HUES6 (cell line): ENCODE measurements at regions not wholly inside any gene's neighbourhood (a gene's known extent, or its start where the extent isn't known, plus 50 kb on each side); places are given as distances from the start of the nearest gene placed in this dataset.

ENCODE experiments used
- H3K27ac ChIP-seq: 2 replicates; pipeline ENCODE4 v1.7.0; 2013; ENCODE audit warnings: low read depth, mild to moderate bottlenecking, low read length, inconsistent platforms
- H3K27me3 ChIP-seq: 2 replicates; pipeline ENCODE4 v1.6.1; 2013; ENCODE audit warnings: low read length; ENCODE audit not compliant: control insufficient read depth, insufficient read depth
- H3K36me3 ChIP-seq: 2 replicates; pipeline ENCODE4 v1.6.1; 2013; ENCODE audit warnings: low read length; ENCODE audit not compliant: control insufficient read depth, insufficient read depth
- H3K4me1 ChIP-seq: 2 replicates; pipeline ENCODE4 v1.6.1; 2013; ENCODE audit warnings: low read length; ENCODE audit not compliant: control insufficient read depth, insufficient read depth
- H3K4me3 ChIP-seq: 2 replicates; pipeline ENCODE4 v1.5.1; 2013; ENCODE audit warnings: low read depth, low read length
- H3K9ac ChIP-seq: one replicate; pipeline ENCODE4 v1.6.1; 2013; ENCODE audit warnings: mild to moderate bottlenecking, low read length
- H3K9me3 ChIP-seq: 2 replicates; pipeline ENCODE4 v1.6.1; 2013; ENCODE audit warnings: low read depth, low read length; ENCODE audit not compliant: control insufficient read depth, insufficient read depth

- no peaks in the 10 kb centered on the region for H3K36me3 ChIP-seq
- H3K9me3 ChIP-seq = peaks cover 6% of the 10 kb centered on the region; the same call in 1 of the 2 replicates
Observed at GRCh38 chr14:85909581-85909980, 379.6 kb downstream of the FLRT2 start.

GRCh38 chr14:85907536-85907935 lies 377.6 kb downstream of the FLRT2 start:
- no peaks in the 10 kb centered on the region for H3K27me3 ChIP-seq
- H3K36me3 ChIP-seq = no peaks in the 10 kb centered on the region
- peaks cover 4% of the 10 kb centered on the region; the same call in 1 of the 2 replicates for H3K9me3 ChIP-seq
- H3K9ac ChIP-seq = no peak overlapping the region
- H3K4me3 ChIP-seq = no peak overlapping the region
- no peak overlapping the region for H3K27ac ChIP-seq
- peaks cover 15% of the 10 kb centered on the region for H3K4me1 ChIP-seq

More at GRCh38 chr14:85909581-85909980, 379.6 kb downstream of the FLRT2 start:
- H3K27ac ChIP-seq = no peak overlapping the region
- no peak overlapping the region for H3K9ac ChIP-seq
- no peaks in the 10 kb centered on the region for H3K27me3 ChIP-seq
- peaks cover 15% of the 10 kb centered on the region for H3K4me1 ChIP-seq
- H3K4me3 ChIP-seq = no peak overlapping the region

GRCh38 chr14:85897808-85898207 lies 367.9 kb downstream of the FLRT2 start:
- H3K9me3 ChIP-seq = no peaks in the 10 kb centered on the region
- H3K36me3 ChIP-seq = no peaks in the 10 kb centered on the region
- H3K27me3 ChIP-seq = no peaks in the 10 kb centered on the region
- no peak overlapping the region for H3K27ac ChIP-seq
- H3K4me1 ChIP-seq = no peaks in the 10 kb centered on the region; the same call in 1 of the 2 replicates
- H3K9ac ChIP-seq = no peak overlapping the region
- H3K4me3 ChIP-seq = no peak overlapping the region

GRCh38 chr14:85895603-85896002 lies 365.7 kb downstream of the FLRT2 start:
- no peaks in the 10 kb centered on the region for H3K27me3 ChIP-seq
- H3K9ac ChIP-seq = no peak overlapping the region
- H3K4me3 ChIP-seq = no peak overlapping the region
- no peaks in the 10 kb centered on the region for H3K9me3 ChIP-seq
- no peaks in the 10 kb centered on the region for H3K36me3 ChIP-seq
- no peak overlapping the region for H3K27ac ChIP-seq
- no peaks in the 10 kb centered on the region; the same call in 1 of the 2 replicates for H3K4me1 ChIP-seq

- Histone ChIP-seq H3K27me3 (no peaks in the 10 kb centered on the region), H3K4me1 (no peaks in the 10 kb centered on the region; the same call in 1 of the 2 replicates), H3K9ac (no peak overlapping the region), H3K27ac (no peak overlapping the region), H3K9me3 (no peaks in the 10 kb centered on the region), H3K4me3 (no peak overlapping the region), H3K36me3 (no peaks in the 10 kb centered on the region)
Observed at GRCh38 chr14:85892251-85892650, 362.3 kb downstream of the FLRT2 start.

- H3K27me3 ChIP-seq = no peaks in the 10 kb centered on the region
- peaks cover 7% of the 10 kb centered on the region for H3K4me1 ChIP-seq
- H3K9ac ChIP-seq = no peak overlapping the region
- H3K36me3 ChIP-seq = no peaks in the 10 kb centered on the region
- no peaks in the 10 kb centered on the region for H3K9me3 ChIP-seq
- H3K27ac ChIP-seq = no peak overlapping the region
- H3K4me3 ChIP-seq = no peak overlapping the region
Observed at GRCh38 chr14:85883966-85884365, 354.0 kb downstream of the FLRT2 start.

- Histone ChIP-seq H3K9ac (no peak overlapping the region), H3K27me3 (no peaks in the 10 kb centered on the region), H3K4me1 (peaks cover 7% of the 10 kb centered on the region), H3K36me3 (no peaks in the 10 kb centered on the region), H3K27ac (no peak overlapping the region), H3K9me3 (no peaks in the 10 kb centered on the region), H3K4me3 (no peak overlapping the region)
Observed at GRCh38 chr14:85883101-85883500, 353.2 kb downstream of the FLRT2 start.

DNA sequence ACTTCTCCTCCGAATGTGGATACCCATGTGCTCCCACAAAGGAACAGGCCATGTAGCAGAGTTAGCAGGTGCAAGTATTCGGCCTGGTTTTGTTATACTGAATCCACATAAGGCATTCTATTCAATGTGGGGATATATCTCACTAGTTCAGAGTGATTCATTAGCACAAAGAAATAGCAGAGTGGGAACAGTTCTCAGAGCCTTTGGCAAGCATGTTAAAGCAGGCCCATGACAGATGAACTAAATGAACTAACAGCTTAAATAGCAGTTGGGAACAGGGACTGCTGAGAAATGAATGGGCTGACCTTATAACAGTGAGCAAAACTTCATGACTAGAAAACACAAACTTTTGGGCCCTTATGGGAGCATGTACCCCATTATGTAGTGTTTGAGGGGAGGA lies 352.0 kb downstream of the FLRT2 start:
- no peak overlapping the region for H3K4me3 ChIP-seq
- H3K36me3 ChIP-seq = no peaks in the 10 kb centered on the region
- H3K9ac ChIP-seq = no peak overlapping the region
- H3K9me3 ChIP-seq = no peaks in the 10 kb centered on the region
- peaks cover 7% of the 10 kb centered on the region for H3K4me1 ChIP-seq
- H3K27ac ChIP-seq = no peak overlapping the region
- no peaks in the 10 kb centered on the region for H3K27me3 ChIP-seq

GRCh38 chr14:85878874-85879273 lies 348.9 kb downstream of the FLRT2 start:
- H3K4me1 ChIP-seq = peaks cover 15% of the 10 kb centered on the region
- no peak overlapping the region for H3K27ac ChIP-seq
- no peak overlapping the region for H3K4me3 ChIP-seq
- H3K9me3 ChIP-seq = no peaks in the 10 kb centered on the region
- H3K27me3 ChIP-seq = no peaks in the 10 kb centered on the region
- no peak overlapping the region for H3K9ac ChIP-seq
- H3K36me3 ChIP-seq = no peaks in the 10 kb centered on the region

DNA sequence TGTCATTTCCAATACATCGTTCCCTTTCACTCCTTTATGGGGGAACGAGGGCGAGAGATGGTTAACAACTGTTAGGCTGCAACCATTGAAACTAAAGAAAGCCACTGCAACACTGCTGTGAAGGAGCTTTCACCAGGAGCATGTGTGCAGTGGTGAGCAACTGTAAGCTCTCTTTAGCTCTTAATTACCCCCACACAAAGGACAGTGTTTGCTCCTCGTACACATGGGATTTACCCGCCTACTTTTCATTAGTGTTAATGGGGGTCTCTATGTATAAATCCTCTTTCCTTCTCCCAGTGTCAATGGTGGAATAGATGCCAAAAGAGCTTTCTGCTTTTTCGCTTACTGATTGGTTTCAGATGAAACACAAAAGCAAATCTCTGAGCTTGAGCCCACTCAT lies 343.1 kb downstream of the FLRT2 start:
- 0 out of 2 replicates have a peak, but pooled peaks cover 4% of the 10 kb centered on the region for H3K9me3 ChIP-seq
- no peaks in the 10 kb centered on the region for H3K27me3 ChIP-seq
- no peaks in the 10 kb centered on the region for H3K36me3 ChIP-seq
- H3K4me1 ChIP-seq = peaks cover 8% of the 10 kb centered on the region; the same call in 1 of the 2 replicates
- H3K27ac ChIP-seq = no peak overlapping the region
- H3K4me3 ChIP-seq = no peak overlapping the region
- no peak overlapping the region for H3K9ac ChIP-seq

DNA sequence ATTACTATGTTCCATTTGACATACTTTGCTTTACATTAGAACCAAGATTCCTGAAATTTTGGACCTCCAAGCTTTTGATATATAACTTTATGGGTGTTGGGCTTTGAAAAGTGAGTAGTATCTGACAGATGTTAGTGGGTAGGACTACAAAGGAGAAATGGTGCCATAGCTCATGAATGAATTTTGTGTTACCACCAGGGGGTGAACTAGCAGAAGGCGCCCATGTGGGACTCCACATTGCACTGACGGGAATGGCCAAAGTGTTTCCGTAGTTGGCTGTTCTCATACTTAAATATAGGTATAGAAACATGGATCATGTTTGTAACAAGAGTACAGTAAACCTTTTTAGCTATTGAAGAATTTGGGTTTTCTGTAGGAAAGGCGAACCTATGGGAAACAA lies 337.5 kb downstream of the FLRT2 start:
- no peak overlapping the region for H3K9ac ChIP-seq
- 0 out of 2 replicates have a peak, but pooled peaks cover 4% of the 10 kb centered on the region for H3K9me3 ChIP-seq
- no peaks in the 10 kb centered on the region for H3K27me3 ChIP-seq
- no peak overlapping the region for H3K4me3 ChIP-seq
- H3K36me3 ChIP-seq = no peaks in the 10 kb centered on the region
- no peaks in the 10 kb centered on the region for H3K4me1 ChIP-seq
- H3K27ac ChIP-seq = no peak overlapping the region

GRCh38 chr14:85865701-85866100 lies 335.8 kb downstream of the FLRT2 start:
- Histone ChIP-seq H3K27ac (no peak overlapping the region), H3K36me3 (no peaks in the 10 kb centered on the region), H3K4me3 (no peak overlapping the region), H3K9ac (no peak overlapping the region), H3K9me3 (0 out of 2 replicates have a peak, but pooled peaks cover 4% of the 10 kb centered on the region), H3K4me1 (no peaks in the 10 kb centered on the region), H3K27me3 (no peaks in the 10 kb centered on the region)
